Neutrophil (primary cell): ENCODE measurements at regions not wholly inside any gene's neighbourhood (a gene's known extent, or its start where the extent isn't known, plus 50 kb on each side); places are given as distances from the start of the nearest gene placed in this dataset.

Experiments used
- H3K27ac ChIP-seq: fragments of 200-600 bp; sonication (generic); 2 replicates; pipeline ENCODE4 v1.5.1; 2016; ENCODE audit warnings: mild to moderate bottlenecking, moderate library complexity
- H3K27me3 ChIP-seq: fragments of 200-600 bp; sonication (generic); 2 replicates; pipeline ENCODE4 v1.6.0; 2016; ENCODE audit warnings: mild to moderate bottlenecking
- H3K36me3 ChIP-seq: fragments of 200-600 bp; sonication (generic); 2 replicates; pipeline ENCODE4 v1.5.1; 2017
- H3K4me1 ChIP-seq, 2 experiments: fragments of 200-600 bp in 1 of 2; sonication (generic) in 1 of 2; 1 replicate in 1 of 2; 2 replicates in 1 of 2; pipeline versions ENCODE4 v1.5.1 to v1.6.1; 2013 to 2016; ENCODE audit warnings: low read depth in 1 of 2, low read length in 1 of 2, mild to moderate bottlenecking in 1 of 2, moderate library complexity in 1 of 2; ENCODE audit not compliant: control insufficient read depth in 1 of 2, insufficient read depth in 1 of 2
- H3K4me3 ChIP-seq, 2 experiments: fragments of 200-600 bp in 1 of 2; sonication (generic) in 1 of 2; 1 replicate in 1 of 2; 2 replicates in 1 of 2; pipeline ENCODE4 v1.5.1; 2013 to 2016; ENCODE audit warnings: low read depth in 1 of 2, low read length in 1 of 2, mild to moderate bottlenecking in 1 of 2, moderate library complexity in 1 of 2
- H3K9me3 ChIP-seq: fragments of 200-600 bp; sonication (generic); 2 replicates; pipeline ENCODE4 v1.5.1; 2016
- CTCF ChIP-seq: fragments of 200-600 bp; sonication (generic); IDR thresholded peaks from 2 replicates; pipeline ENCODE4 v1.5.1; 2016; ENCODE audit warnings: antibody characterized with exemption

DNA sequence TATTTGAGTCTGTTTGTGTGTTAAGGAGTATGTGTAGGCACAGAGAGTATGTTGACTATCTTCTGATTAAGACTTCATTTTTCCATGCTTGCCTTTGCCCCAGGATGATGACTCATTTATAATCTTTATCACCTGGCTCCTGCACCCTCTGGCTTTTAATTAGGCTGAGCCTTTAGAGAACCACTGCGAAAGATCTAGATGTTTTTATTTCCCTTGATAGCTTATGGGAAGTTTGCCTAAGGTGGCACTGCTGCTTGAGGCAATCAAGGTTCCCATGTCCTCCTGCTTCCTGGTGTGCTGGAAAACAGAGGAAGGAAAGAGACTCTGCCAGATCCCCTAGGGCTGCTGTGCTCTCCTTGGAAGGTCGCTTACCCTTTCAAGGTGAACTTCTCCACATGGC lies 114.6 kb downstream of the ARL4A start:
- Histone ChIP-seq H3K27me3 (no peaks in the 10 kb centered on the region), H3K4me3 (no peak overlapping the region), H3K4me1 (peaks cover 0 to 6% of the 10 kb centered on the region in 2 experiments), H3K9me3 (no peaks in the 10 kb centered on the region), H3K36me3 (no peaks in the 10 kb centered on the region), H3K27ac (no peak overlapping the region)
- TF ChIP-seq CTCF = no peak

DNA sequence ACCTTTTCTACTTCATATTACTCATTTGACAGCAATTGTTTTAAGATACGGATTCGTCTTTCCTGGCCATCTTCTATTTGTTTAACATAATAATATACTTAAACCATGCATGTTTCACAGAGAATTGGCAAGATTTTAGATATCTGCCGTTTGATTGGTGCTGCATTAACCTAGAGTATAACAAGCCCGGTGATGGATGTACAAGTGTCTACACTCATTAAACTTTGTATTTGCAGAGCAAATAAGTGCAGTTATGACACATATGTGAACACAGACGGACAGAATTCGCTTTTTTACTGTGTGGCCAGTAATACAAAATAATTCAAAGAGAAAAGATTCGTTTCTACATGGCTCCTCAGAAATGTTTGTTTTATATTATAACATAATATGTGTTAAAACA lies 116.1 kb downstream of the ARL4A start:
- no peak for TF ChIP-seq CTCF
- H3K27ac ChIP-seq = no peak overlapping the region

DNA sequence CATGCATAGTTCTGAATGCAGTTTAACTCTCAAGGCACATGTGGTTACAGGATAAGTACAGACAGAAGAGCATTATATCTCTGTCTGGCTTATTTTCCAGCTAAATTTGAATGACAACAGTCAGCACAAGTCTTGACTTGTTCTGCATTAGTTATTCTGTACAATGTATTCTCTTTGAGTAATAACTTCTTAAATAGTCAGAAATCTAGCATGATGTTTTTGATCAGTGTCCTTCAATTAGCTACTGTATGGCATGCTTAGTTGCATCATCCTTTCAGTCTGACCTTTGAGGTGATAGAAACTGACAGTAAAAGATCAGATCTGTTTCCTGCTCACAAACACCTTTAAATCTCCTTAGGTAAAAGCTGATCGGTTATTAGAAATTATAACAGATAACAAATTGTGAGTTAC lies 118.1 kb downstream of the ARL4A start:
- Histone ChIP-seq H3K4me3 (no peak overlapping the region), H3K27ac (peak overlapping the region; percentile 24), H3K27me3 (no peaks in the 10 kb centered on the region), H3K9me3 (no peaks in the 10 kb centered on the region), H3K4me1 (peaks cover 0 to 6% of the 10 kb centered on the region in 2 experiments), H3K36me3 (no peaks in the 10 kb centered on the region)
- TF ChIP-seq CTCF = no peak

More for the DNA sequence above, 116.1 kb downstream of the ARL4A start:
- no peaks in the 10 kb centered on the region for H3K9me3 ChIP-seq
- no peaks in the 10 kb centered on the region for H3K27me3 ChIP-seq
- H3K36me3 ChIP-seq = no peaks in the 10 kb centered on the region
- peaks cover 0 to 6% of the 10 kb centered on the region in 2 experiments for H3K4me1 ChIP-seq
- no peak overlapping the region for H3K4me3 ChIP-seq

DNA sequence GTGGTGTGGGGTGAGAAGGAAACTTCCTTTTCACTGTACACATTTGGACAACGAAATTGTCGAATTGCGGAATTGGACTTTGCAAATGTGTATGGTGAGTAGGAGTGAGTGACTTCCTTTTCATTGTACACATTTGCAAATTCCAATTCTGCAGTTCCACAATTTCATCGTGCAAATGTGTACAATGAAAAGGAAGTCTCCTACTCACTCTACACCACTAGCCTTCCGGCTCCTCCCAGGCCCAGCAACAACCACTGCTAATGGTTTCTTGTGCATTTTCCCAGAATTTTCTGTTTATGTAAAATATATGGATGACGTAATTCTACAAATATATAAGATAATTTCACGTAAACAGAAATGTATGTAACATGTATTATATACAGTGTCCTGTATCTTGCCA lies 118.5 kb downstream of the ARL4A start:
- H3K9me3 ChIP-seq = no peaks in the 10 kb centered on the region
- H3K36me3 ChIP-seq = no peaks in the 10 kb centered on the region
- TF ChIP-seq CTCF = no peak
- H3K4me3 ChIP-seq = no peak overlapping the region
- H3K27me3 ChIP-seq = no peaks in the 10 kb centered on the region
- H3K27ac ChIP-seq = peak overlapping the region; percentile 24
- H3K4me1 ChIP-seq = peaks cover 0 to 6% of the 10 kb centered on the region in 2 experiments

- Histone ChIP-seq H3K9me3 (no peaks in the 10 kb centered on the region), H3K4me1 (peaks cover 0 to 6% of the 10 kb centered on the region in 2 experiments), H3K4me3 (no peak overlapping the region), H3K27me3 (no peaks in the 10 kb centered on the region), H3K27ac (no peak overlapping the region), H3K36me3 (no peaks in the 10 kb centered on the region)
- TF ChIP-seq CTCF = no peak
These were observed 122.0 kb downstream of the ARL4A start for GRCh38 chr7:12809476-12809875.

DNA sequence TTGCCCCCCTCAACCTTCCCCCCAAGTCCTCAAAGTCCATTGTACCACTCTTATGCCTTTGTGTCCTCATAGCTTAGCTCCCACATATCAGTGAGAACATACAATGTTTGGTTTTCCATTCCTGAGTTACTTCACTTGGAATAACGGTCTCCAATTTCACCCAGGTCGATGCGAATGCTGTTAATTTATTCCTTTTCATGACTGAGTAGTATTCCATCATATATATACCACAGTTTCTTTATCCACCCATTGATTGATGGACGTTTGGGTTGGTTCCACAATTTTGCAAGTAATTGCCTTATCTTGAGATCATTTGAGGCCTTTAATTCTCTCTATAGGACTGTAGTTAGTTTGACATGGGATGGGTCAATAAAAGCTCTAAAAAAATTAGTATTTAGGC lies 124.7 kb downstream of the ARL4A start:
- H3K36me3 ChIP-seq = no peaks in the 10 kb centered on the region

More for the DNA sequence above, 124.7 kb downstream of the ARL4A start:
- H3K4me3 ChIP-seq = no peak overlapping the region
- H3K9me3 ChIP-seq = no peaks in the 10 kb centered on the region
- no peak overlapping the region for H3K27ac ChIP-seq
- no peaks in the 10 kb centered on the region for H3K4me1 ChIP-seq
- no peaks in the 10 kb centered on the region for H3K27me3 ChIP-seq
- TF ChIP-seq CTCF = no peak
